ENCODE measurements at regions not wholly inside any gene's neighbourhood (a gene's known extent, or its start where the extent isn't known, plus 50 kb on each side); places are given as distances from the start of the nearest gene placed in this dataset.

- Histone ChIP-seq H3T11ph (ENCODE audit: low read length) (no peak overlapping the region), H2BK5ac (ENCODE audit: insufficient read length, low read length) (no peak overlapping the region), H2AFZ (ENCODE audit: low read length) (no peak overlapping the region), H4K8ac (replicated peaks; ENCODE audit: insufficient read length, low read depth, low read length) (no peak overlapping the region), H3K23me2 (ENCODE audit: insufficient read length, low read depth, low read length, poor library complexity, severe bottlenecking) (no peaks in the 10 kb centered on the region), H4K91ac (ENCODE audit: insufficient read length, low read depth, low read length) (no peak overlapping the region), H3K27ac (ENCODE audit: insufficient read length, low read depth, low read length) (no peak overlapping the region), H3K27me3 (ENCODE audit: insufficient read depth, low read length) (no peaks in the 10 kb centered on the region), H2AK5ac (ENCODE audit: insufficient read length, low read length) (no peak overlapping the region), H3K56ac (ENCODE audit: insufficient read length, low read depth, low read length) (no peak overlapping the region), H4K20me1 (ENCODE audit: control insufficient read depth, insufficient read depth, insufficient read length) (no peaks in the 10 kb centered on the region), H2BK12ac (ENCODE audit: insufficient read length, low read depth, low read length) (no peak overlapping the region), H3K79me2 (ENCODE audit: insufficient read depth, low read length) (no peaks in the 10 kb centered on the region), H3K4ac (ENCODE audit: low read depth, low read length) (no peak overlapping the region), H3K4me1 (ENCODE audit: insufficient read depth, low read length) (no peaks in the 10 kb centered on the region), H4K5ac (ENCODE audit: insufficient read length, low read depth, low read length) (no peak overlapping the region), H3K9ac (ENCODE audit: extremely low read depth, insufficient read length, low read length) (no peak overlapping the region), H3K23ac (ENCODE audit: insufficient read length, low read depth, low read length) (no peak overlapping the region), H3K79me1 (ENCODE audit: insufficient read depth, low read depth, low read length, poor library complexity, severe bottlenecking) (no peaks in the 10 kb centered on the region), H2BK120ac (ENCODE audit: low read depth, low read length, poor library complexity, severe bottlenecking) (no peak overlapping the region), H3K18ac (ENCODE audit: insufficient read length, low read depth, low read length) (no peak overlapping the region), H3K4me2 (ENCODE audit: insufficient read depth, insufficient read length, low read length) (no peak overlapping the region), H3K9me3 (ENCODE audit: control insufficient read depth, low read depth, low read length) (peaks cover 100% of the 10 kb centered on the region), H3K14ac (ENCODE audit: insufficient read depth, low read length) (no peak overlapping the region), H2BK15ac (ENCODE audit: low read depth, low read length) (no peak overlapping the region), H2BK20ac (ENCODE audit: low read depth, low read length, poor library complexity, severe bottlenecking) (no peak overlapping the region)
- no CpG with 5 or more reads among the region's 5 CpGs for WGBS (ENCODE audit: extremely low coverage, insufficient read length, low lambda C conversion rate)
- Mint-ChIP-seq H3K27me3 (ENCODE audit: low read depth) (peaks cover 5% of the 10 kb centered on the region), H3K36me3 (ENCODE audit: insufficient read depth in 1 of 3, low read depth in 3 of 3) (peaks cover 7 to 44% (median 34%) of the 10 kb centered on the region in 3 experiments; a peak in 6 of 7 replicates), H3K4me3 (no peak overlapping the region), H3K9me3 (peaks cover 96 to 97% of the 10 kb centered on the region in 2 experiments), H3K27ac (no peak overlapping the region), H3K4me1 (no peaks in the 10 kb centered on the region)
- DNase-seq = no peak
- no peak for TF ChIP-seq CTCF (conservative IDR thresholded peaks at IDR 0.05)
Observed at GRCh38 chr19:27890696-27891095, 1322.3 kb downstream of the UQCRFS1 start.
